Glomerular endothelial cell (primary cell): ENCODE measurements at regions not wholly inside any gene's neighbourhood (a gene's known extent, or its start where the extent isn't known, plus 50 kb on each side); places are given as distances from the start of the nearest gene placed in this dataset.

Experiments used
- DNase-seq: peaks from one replicate; pipeline ENCODE4 v3.0.0-alpha.2; 2011; ENCODE audit warnings: low read depth, low spot score; ENCODE audit errors: extremely low read depth

DNA sequence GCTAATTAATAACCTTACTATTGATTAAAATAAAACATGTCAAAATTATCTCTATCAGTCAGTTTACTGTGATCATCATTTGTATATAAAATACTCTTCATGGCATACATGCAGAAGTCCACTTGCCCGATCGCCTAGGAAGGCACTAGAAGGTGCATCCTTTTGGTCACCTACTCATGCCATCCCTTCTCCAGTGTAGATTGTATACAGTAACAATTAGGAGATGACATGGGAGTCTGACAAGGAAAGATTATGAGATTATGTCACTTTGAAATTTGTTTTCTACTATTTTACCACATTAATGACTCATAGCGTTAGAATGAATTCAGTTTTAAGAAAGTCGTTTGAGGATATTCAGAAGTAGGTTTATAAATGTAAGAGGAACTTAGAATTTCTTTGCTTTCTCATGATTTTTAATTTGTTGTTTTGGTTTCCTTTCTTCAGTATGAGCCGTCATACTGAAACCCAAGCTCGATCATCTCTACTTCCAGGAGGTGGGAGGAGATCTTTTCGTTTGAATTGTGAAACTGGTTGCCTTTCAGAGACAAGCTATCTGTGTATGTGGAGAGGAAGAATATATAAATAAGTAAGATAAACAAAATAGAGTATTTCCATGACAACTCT lies 51.1 kb upstream of the UNC5C start:
- no peak for DNase-seq
